DOHH2 (cell line): ENCODE measurements at regions not wholly inside any gene's neighbourhood (a gene's known extent, or its start where the extent isn't known, plus 50 kb on each side); places are given as distances from the start of the nearest gene placed in this dataset.

Source experiments
- H3F3A ChIP-seq: fragments of 200-600 bp; sonication (generic), shearing (Covaris generic); 2 replicates; pipeline ENCODE4 v1.6.0; 2016; ENCODE audit warnings: antibody characterized with exemption, mild to moderate bottlenecking; ENCODE audit not compliant: control insufficient read depth, insufficient read depth
- H3K27ac ChIP-seq: fragments of 200-600 bp; sonication (generic); 2 replicates; pipeline ENCODE4 v1.5.1; 2014; ENCODE audit warnings: low read depth, mild to moderate bottlenecking, low read length, moderate library complexity
- H3K27me3 ChIP-seq: fragments of 200-600 bp; sonication (generic); 2 replicates; pipeline ENCODE4 v1.6.1; 2014; ENCODE audit warnings: mild to moderate bottlenecking, low read length, mixed read lengths; ENCODE audit not compliant: control insufficient read depth
- H3K36me3 ChIP-seq: fragments of 200-600 bp; sonication (generic); 2 replicates; pipeline ENCODE4 v1.6.1; 2014; ENCODE audit warnings: mild to moderate bottlenecking, low read length, moderate library complexity, mixed read lengths; ENCODE audit not compliant: control insufficient read depth
- H3K4me1 ChIP-seq: fragments of 200-600 bp; sonication (generic); 2 replicates; pipeline ENCODE4 v1.6.1; 2014; ENCODE audit warnings: mild to moderate bottlenecking, low read length, mixed read lengths; ENCODE audit not compliant: control insufficient read depth
- H3K4me2 ChIP-seq: fragments of 200-600 bp; sonication (generic); 2 replicates; pipeline ENCODE4 v1.6.0; 2014; ENCODE audit warnings: mild to moderate bottlenecking, low read length, moderate library complexity
- H3K4me3 ChIP-seq: fragments of 200-600 bp; sonication (generic); 2 replicates; pipeline ENCODE4 v1.5.1; 2014; ENCODE audit warnings: mild to moderate bottlenecking, low read length, mixed read lengths
- H3K79me2 ChIP-seq: fragments of 200-600 bp; sonication (generic); 2 replicates; pipeline ENCODE4 v1.6.1; 2014; ENCODE audit warnings: mild to moderate bottlenecking, low read length, mixed read lengths; ENCODE audit not compliant: control insufficient read depth
- H3K9me2 ChIP-seq: fragments of 200-600 bp; sonication (generic); replicated peaks from 2 replicates; pipeline ENCODE4 v1.6.1; 2014; ENCODE audit warnings: mild to moderate bottlenecking, low read length, mixed read lengths; ENCODE audit not compliant: control insufficient read depth
- H3K9me3 ChIP-seq: fragments of 200-600 bp; sonication (generic); 2 replicates; pipeline ENCODE4 v1.6.1; 2014; ENCODE audit warnings: antibody characterized with exemption, low read length, mixed read lengths; ENCODE audit not compliant: control insufficient read depth, insufficient read depth
- H4K20me1 ChIP-seq: fragments of 200-600 bp; sonication (generic); 2 replicates; pipeline ENCODE4 v1.6.0; 2014; ENCODE audit warnings: low read depth, mild to moderate bottlenecking, antibody characterized with exemption, low read length, moderate library complexity; ENCODE audit not compliant: control insufficient read depth, insufficient read depth
- EZH2phosphoT487 ChIP-seq: fragments of 200-600 bp; sonication (generic); IDR thresholded peaks from 2 replicates; pipeline ENCODE4 v1.6.1; 2017; ENCODE audit warnings: borderline replicate concordance, mild to moderate bottlenecking, antibody characterized with exemption, low read length, moderate library complexity, mixed read lengths
- TF ChIP-seq, protein P1 (sequence below): fragments of 200-600 bp; sonication (generic); IDR thresholded peaks from one replicate; pipeline ENCODE4 v1.5.1; 2014; ENCODE audit warnings: antibody characterized with exemption, mild to moderate bottlenecking, low read depth, low read length; ENCODE audit not compliant: poor library complexity, severe bottlenecking

DNA sequence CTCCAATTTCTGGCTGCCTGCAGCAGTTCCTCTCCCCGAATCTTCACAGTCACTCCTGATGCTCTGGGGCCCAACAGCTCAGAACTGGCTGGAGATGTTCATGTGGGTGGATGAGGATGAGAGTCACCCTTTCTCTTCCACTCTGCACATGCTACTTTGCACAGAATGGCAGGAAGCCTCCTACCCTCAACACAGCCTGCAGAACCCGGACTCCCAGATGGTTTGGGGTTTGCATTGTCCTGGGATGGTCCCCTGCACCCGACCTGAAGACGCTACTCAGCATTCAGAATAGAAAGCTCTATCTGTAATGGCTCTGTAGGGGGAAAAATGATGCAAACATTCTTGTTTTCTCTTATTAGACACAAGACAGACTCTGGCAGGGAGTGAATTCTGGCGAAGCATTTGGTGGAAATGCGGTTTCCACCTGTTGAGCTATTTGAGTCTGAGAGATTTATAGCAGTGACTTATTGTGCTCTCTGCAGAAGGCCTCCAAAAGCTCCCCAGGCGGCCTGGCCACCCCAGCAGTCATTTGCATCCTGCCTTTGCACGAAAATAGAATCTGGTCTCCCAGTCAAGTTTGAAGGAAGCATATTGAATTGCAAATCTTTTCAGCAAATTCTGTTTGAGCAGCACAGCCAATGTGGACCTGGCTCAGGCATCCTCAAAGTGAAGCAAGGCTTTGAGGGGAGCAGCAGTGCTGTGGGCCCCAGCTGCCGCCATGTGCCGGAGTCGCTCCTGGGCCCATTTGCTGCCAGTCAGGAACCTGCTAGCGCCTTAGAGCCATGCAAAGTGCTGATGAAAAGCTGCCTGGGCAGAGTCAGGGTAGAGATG lies 309.3 kb downstream of the TCERG1L start:
- Histone ChIP-seq H3K79me2 (no peaks in the 10 kb centered on the region), H3K4me1 (no peaks in the 10 kb centered on the region), H3F3A (no peaks in the 10 kb centered on the region), H3K4me2 (no peak overlapping the region), H3K9me2 (no peaks in the 10 kb centered on the region), H3K9me3 (no peaks in the 10 kb centered on the region), H3K4me3 (no peak overlapping the region), H3K27me3 (no peaks in the 10 kb centered on the region), H3K27ac (no peak overlapping the region), H4K20me1 (no peaks in the 10 kb centered on the region), H3K36me3 (no peaks in the 10 kb centered on the region)
- no peak for TF ChIP-seq EZH2phosphoT487
- TF ChIP-seq, protein P1, sequence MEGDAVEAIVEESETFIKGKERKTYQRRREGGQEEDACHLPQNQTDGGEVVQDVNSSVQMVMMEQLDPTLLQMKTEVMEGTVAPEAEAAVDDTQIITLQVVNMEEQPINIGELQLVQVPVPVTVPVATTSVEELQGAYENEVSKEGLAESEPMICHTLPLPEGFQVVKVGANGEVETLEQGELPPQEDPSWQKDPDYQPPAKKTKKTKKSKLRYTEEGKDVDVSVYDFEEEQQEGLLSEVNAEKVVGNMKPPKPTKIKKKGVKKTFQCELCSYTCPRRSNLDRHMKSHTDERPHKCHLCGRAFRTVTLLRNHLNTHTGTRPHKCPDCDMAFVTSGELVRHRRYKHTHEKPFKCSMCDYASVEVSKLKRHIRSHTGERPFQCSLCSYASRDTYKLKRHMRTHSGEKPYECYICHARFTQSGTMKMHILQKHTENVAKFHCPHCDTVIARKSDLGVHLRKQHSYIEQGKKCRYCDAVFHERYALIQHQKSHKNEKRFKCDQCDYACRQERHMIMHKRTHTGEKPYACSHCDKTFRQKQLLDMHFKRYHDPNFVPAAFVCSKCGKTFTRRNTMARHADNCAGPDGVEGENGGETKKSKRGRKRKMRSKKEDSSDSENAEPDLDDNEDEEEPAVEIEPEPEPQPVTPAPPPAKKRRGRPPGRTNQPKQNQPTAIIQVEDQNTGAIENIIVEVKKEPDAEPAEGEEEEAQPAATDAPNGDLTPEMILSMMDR = no peak

DNA sequence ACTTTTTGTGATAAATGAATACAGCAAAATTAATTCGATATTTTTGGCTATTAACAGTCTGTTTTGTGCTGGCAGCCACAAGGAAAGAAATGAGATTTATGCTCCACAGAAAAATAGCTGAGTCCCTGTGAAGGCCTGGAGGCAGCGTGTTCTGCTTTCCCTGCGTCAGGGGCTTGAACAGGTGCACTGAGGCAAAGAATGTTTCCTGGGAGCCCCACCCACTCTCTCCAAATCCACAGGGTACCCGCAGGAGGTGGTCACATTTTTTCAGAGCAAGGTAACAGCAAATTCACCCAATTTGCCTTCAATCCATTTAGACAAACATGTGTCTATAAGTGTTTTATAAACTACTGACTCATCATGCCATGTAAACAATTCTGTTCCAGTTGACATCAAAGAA lies 308.1 kb downstream of the TCERG1L start:
- Histone ChIP-seq H3K4me1 (no peaks in the 10 kb centered on the region), H3K9me2 (no peaks in the 10 kb centered on the region), H4K20me1 (no peaks in the 10 kb centered on the region), H3K9me3 (no peaks in the 10 kb centered on the region), H3K36me3 (no peaks in the 10 kb centered on the region), H3K79me2 (no peaks in the 10 kb centered on the region), H3K27ac (no peak overlapping the region), H3K4me2 (no peak overlapping the region), H3F3A (no peaks in the 10 kb centered on the region), H3K4me3 (no peak overlapping the region), H3K27me3 (no peaks in the 10 kb centered on the region)
- TF ChIP-seq, protein P1 = no peak
- TF ChIP-seq EZH2phosphoT487 = no peak

DNA sequence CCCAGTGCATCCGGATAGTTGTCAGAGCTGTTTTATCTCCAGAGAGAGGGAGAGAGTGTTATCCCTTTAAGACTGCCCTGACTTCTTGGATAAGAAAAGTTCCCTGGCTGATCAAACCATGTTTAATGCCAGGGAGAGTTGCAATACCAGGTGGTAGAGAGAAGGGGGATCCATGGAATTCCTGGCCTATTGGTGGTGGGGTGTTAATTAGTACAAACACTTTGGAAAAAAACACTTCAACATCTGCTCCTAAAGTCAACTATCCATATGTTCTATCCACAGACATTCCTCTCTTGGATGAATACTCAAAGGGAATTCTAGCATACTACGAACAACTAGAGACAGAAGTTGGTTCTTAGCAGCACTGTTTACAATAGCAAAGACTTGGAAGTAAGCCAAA lies 307.2 kb downstream of the TCERG1L start:
- Histone ChIP-seq H3K79me2 (no peaks in the 10 kb centered on the region), H3K4me2 (no peak overlapping the region), H3K9me2 (no peaks in the 10 kb centered on the region), H3K27me3 (no peaks in the 10 kb centered on the region), H4K20me1 (no peaks in the 10 kb centered on the region), H3K9me3 (no peaks in the 10 kb centered on the region), H3K27ac (no peak overlapping the region), H3K36me3 (no peaks in the 10 kb centered on the region), H3K4me1 (no peaks in the 10 kb centered on the region), H3F3A (no peaks in the 10 kb centered on the region), H3K4me3 (no peak overlapping the region)
- TF ChIP-seq EZH2phosphoT487 = no peak
- TF ChIP-seq, protein P1 = no peak
